ENCODE measurements at regions not wholly inside any gene's neighbourhood (a gene's known extent, or its start where the extent isn't known, plus 50 kb on each side); places are given as distances from the start of the nearest gene placed in this dataset.

DNA sequence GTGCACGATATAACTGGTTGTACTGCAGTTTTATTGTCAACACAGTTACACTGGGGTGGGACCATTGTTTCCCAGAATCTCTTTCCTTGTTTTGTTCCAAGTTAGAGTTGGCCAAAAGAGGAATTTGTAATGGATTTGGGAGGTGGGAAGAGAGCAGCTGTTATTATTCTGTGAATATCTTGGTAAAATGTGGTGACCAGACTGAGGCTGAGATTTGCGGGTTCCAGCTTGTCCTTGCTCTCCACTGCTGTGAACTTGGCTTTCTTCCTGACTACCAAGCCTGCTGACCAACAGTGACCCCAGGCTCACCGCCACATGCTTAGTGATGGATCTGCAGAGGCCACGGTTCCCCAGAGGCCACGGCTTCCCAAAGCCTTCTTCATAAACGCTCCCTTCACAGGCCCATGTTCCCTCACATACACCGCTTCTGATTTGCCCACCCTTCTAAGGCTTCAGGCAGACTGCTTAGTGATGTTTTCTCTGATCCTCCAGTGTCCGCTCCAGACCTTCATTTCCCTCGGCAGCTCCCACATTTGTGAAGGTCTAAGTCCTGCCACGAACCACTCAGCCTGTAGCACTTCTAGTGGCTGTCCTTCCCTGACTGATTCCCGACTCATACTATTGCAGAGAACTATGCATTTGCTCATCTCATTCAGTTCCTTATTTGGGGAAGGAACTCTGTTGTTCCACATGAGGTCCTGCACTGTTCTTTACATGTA lies 525.5 kb upstream of the RGMA start:
- 53 to 62% methylated on average over 11 of the region's 11 CpGs for WGBS, 2 donors
- TF ChIP-seq POLR2A (IDR thresholded peaks at IDR 0.05) (no peak), CTCF (IDR thresholded peaks at IDR 0.05) (no peak)
- H3K4me3 ChIP-seq (ENCODE audit: low read depth, poor library complexity, severe bottlenecking) = no peak overlapping the region
- DNase-seq (ENCODE audit: low spot score in 2 of 2) = peak in 1 of 2 donors; percentile 13
- intact Hi-C loops (cut with DNase I; ENCODE audit: low total_unique reads) = no loop called here

- DNase-seq (ENCODE audit: low spot score in 2 of 2) = no peak
- WGBS, 2 donors = 77 to 82% methylated on average over 3 of the region's 3 CpGs
- TF ChIP-seq CTCF (IDR thresholded peaks at IDR 0.05) (no peak), POLR2A (IDR thresholded peaks at IDR 0.05) (no peak)
- intact Hi-C loops (cut with DNase I; ENCODE audit: low total_unique reads) = no loop called here
- no peak overlapping the region for H3K4me3 ChIP-seq (ENCODE audit: low read depth, poor library complexity, severe bottlenecking)
These were observed 524.4 kb upstream of the RGMA start for GRCh38 chr15:93613386-93613785.

DNA sequence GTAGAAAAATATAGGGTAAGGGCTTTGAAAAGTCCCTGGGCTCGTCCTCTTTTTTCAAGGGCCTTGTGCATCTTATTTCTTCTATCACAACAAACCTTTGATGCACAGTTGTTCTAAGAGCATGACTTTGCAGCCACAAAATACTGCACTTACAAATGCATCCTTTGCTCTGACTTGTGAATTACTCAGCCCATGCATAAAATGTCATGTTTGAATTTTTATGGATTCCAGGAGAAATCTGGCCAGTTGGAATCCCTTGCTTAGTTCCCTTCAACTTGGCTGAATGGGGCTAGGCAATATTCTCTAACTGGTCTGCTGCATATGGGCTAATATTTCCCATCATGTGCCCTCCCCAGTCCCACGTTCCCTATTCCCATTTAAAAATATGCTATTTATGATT lies 523.9 kb upstream of the RGMA start:
- DNase-seq (ENCODE audit: low spot score in 2 of 2) = no peak
- intact Hi-C loops (cut with DNase I; ENCODE audit: low total_unique reads) = no loop called here
- no peak for TF ChIP-seq POLR2A (IDR thresholded peaks at IDR 0.05)
- no peak for TF ChIP-seq CTCF (IDR thresholded peaks at IDR 0.05)
- no peak overlapping the region for H3K4me3 ChIP-seq (ENCODE audit: low read depth, poor library complexity, severe bottlenecking)
- 59 to 61% methylated on average over 2 of the region's 2 CpGs for WGBS, 2 donors

GRCh38 chr15:93610944-93611343 lies 521.9 kb upstream of the RGMA start:
- no peak for DNase-seq (ENCODE audit: low spot score in 2 of 2)
- WGBS, 2 donors = 75 to 82% methylated on average over 8 of the region's 8 CpGs
- no peak overlapping the region for H3K4me3 ChIP-seq (ENCODE audit: low read depth, poor library complexity, severe bottlenecking)
- TF ChIP-seq CTCF (IDR thresholded peaks at IDR 0.05) (no peak), POLR2A (IDR thresholded peaks at IDR 0.05) (no peak)
- intact Hi-C loops (cut with DNase I; ENCODE audit: low total_unique reads) = no loop called here

GRCh38 chr15:93608643-93609148 lies 519.7 kb upstream of the RGMA start:
- TF ChIP-seq POLR2A (IDR thresholded peaks at IDR 0.05) = no peak
- no peak for TF ChIP-seq CTCF (IDR thresholded peaks at IDR 0.05)
- intact Hi-C loops (cut with DNase I; ENCODE audit: low total_unique reads) = no loop called here
- WGBS, 2 donors = 69 to 73% methylated on average over 3 of the region's 3 CpGs
- no peak overlapping the region for H3K4me3 ChIP-seq (ENCODE audit: low read depth, poor library complexity, severe bottlenecking)
- DNase-seq (ENCODE audit: low spot score in 2 of 2) = no peak

DNA sequence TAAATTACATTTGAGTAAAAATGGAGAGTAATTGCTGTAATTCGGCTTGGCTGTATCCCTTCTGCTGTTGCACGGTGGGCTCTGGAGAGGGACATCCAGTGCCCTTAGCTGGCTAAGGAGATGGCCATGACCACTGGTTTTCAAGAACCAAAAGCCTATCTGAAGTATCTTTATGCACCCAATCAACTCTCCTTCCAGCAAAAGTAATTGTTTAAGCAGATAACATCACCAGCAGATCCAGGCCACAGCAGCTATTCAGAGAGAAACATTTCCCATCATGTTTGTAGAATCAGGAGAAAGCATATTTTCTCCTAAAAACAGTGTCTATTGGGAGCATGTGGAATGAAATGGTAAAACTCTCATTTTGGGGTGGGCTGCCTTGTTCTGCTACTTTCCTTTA lies 514.5 kb upstream of the RGMA start:
- TF ChIP-seq POLR2A (IDR thresholded peaks at IDR 0.05) (no peak), CTCF (IDR thresholded peaks at IDR 0.05) (no peak)
- intact Hi-C loops (cut with DNase I; ENCODE audit: low total_unique reads) = no loop called here
- 84 to 93% methylated on average over 2 of the region's 2 CpGs for WGBS, 2 donors
- H3K4me3 ChIP-seq (ENCODE audit: low read depth, poor library complexity, severe bottlenecking) = no peak overlapping the region
- no peak for DNase-seq (ENCODE audit: low spot score in 2 of 2)
